Erythroblast (primary cell): ENCODE measurements at regions not wholly inside any gene's neighbourhood (a gene's known extent, or its start where the extent isn't known, plus 50 kb on each side); places are given as distances from the start of the nearest gene placed in this dataset.

Source experiments
- GATA1 ChIP-seq: IDR thresholded peaks from 2 replicates; pipeline ENCODE4 v1.6.1; 2011; ENCODE audit warnings: low read depth, mild to moderate bottlenecking, control low read depth, low read length, moderate library complexity
- POLR2A ChIP-seq: IDR thresholded peaks from 2 replicates; pipeline ENCODE4 v1.6.1; 2011; ENCODE audit warnings: mild to moderate bottlenecking, low read length

- TF ChIP-seq POLR2A, result no peak
- no peak for TF ChIP-seq GATA1
Measured at GRCh38 chr13:80477661-80478443, 136.9 kb upstream of the SPRY2 start.
